OCI-LY7 (cell line): ENCODE measurements at regions not wholly inside any gene's neighbourhood (a gene's known extent, or its start where the extent isn't known, plus 50 kb on each side); places are given as distances from the start of the nearest gene placed in this dataset.

Experiments
- BruUV-seq: library from RNA; stranded (reverse); fragments of 400-500 nt; replicated peaks from 2 replicates; lab custom pipeline; 2021; lab: Mats Ljungman, UMichigan
- CTCF ChIA-PET: fragments of 300-600 bp; sonication (Branson Sonifier 250); formaldehyde crosslinking; loops from one replicate; lab custom pipeline; 2022; ENCODE audit warnings: antibody characterized with exemption; ENCODE audit not compliant: unreplicated experiment; lab: Charles Lee
- POLR2A ChIA-PET: fragments of 300-600 bp; sonication (Branson Sonifier 250); formaldehyde crosslinking; loops from one replicate; lab custom pipeline; 2022; ENCODE audit warnings: antibody characterized with exemption; lab: Charles Lee
- DNase-seq: peaks from one replicate; pipeline ENCODE4 v3.0.0-alpha.2; 2015; ENCODE audit warnings: low spot score
- H2AFZ ChIP-seq: fragments of 200-600 bp; sonication (generic), shearing (Covaris generic); 2 replicates; pipeline ENCODE4 v1.6.1; 2014; ENCODE audit warnings: mild to moderate bottlenecking, antibody characterized with exemption, low read length, moderate library complexity
- H3K27ac ChIP-seq: fragments of 200-600 bp; sonication (generic); 2 replicates; pipeline ENCODE4 v1.5.1; 2014; ENCODE audit warnings: mixed run types, low read depth, mild to moderate bottlenecking, moderate library complexity, low read length, inconsistent platforms; ENCODE audit not compliant: poor library complexity, severe bottlenecking
- H3K36me3 ChIP-seq: fragments of 200-600 bp; sonication (generic); 2 replicates; pipeline ENCODE4 v1.6.1; 2014; ENCODE audit warnings: mild to moderate bottlenecking, antibody characterized with exemption, low read length, moderate library complexity, mixed read lengths; ENCODE audit not compliant: insufficient read depth
- H3K4me1 ChIP-seq: fragments of 200-600 bp; sonication (generic); 2 replicates; pipeline ENCODE4 v1.5.1; 2014; ENCODE audit warnings: mild to moderate bottlenecking, low read length; ENCODE audit not compliant: insufficient read depth, poor library complexity, severe bottlenecking
- H3K4me2 ChIP-seq: fragments of 200-600 bp; sonication (generic); 2 replicates; pipeline ENCODE4 v1.6.1; 2014; ENCODE audit warnings: mild to moderate bottlenecking, low read length
- H3K4me3 ChIP-seq: fragments of 200-600 bp; sonication (generic); 2 replicates; pipeline ENCODE4 v1.5.1; 2014; ENCODE audit warnings: mild to moderate bottlenecking, low read depth, low read length; ENCODE audit not compliant: poor library complexity, severe bottlenecking
- H3K79me2 ChIP-seq: fragments of 200-600 bp; sonication (generic); 2 replicates; pipeline ENCODE4 v1.6.1; 2016; ENCODE audit warnings: low read depth, mild to moderate bottlenecking, low read length, moderate library complexity, mixed read lengths; ENCODE audit not compliant: insufficient read depth
- H3K9me2 ChIP-seq: fragments of 200-600 bp; sonication (generic); 2 replicates; pipeline ENCODE4 v1.6.1; 2016; ENCODE audit warnings: mild to moderate bottlenecking, low read length, mixed read lengths; ENCODE audit not compliant: insufficient read depth
- H3K9me3 ChIP-seq: fragments of 200-600 bp; sonication (generic); 2 replicates; pipeline ENCODE4 v1.6.1; 2014; ENCODE audit warnings: mild to moderate bottlenecking, mixed run types, low read length, mixed read lengths
- H4K20me1 ChIP-seq: fragments of 200-600 bp; sonication (generic); 2 replicates; pipeline ENCODE4 v1.6.1; 2014; ENCODE audit warnings: mild to moderate bottlenecking, antibody characterized with exemption, low read length, moderate library complexity, mixed read lengths; ENCODE audit not compliant: insufficient read depth
- CTCF ChIP-seq: fragments of 200-600 bp; sonication (generic); conservative IDR thresholded peaks from 2 replicates; pipeline ENCODE4 v1.5.1; 2014; ENCODE audit warnings: mild to moderate bottlenecking, antibody characterized with exemption, low read length, moderate library complexity, mixed read lengths
- EZH2phosphoT487 ChIP-seq: fragments of 200-600 bp; sonication (generic); IDR thresholded peaks from 2 replicates; pipeline ENCODE4 v1.6.1; 2018; ENCODE audit warnings: low read depth, borderline replicate concordance, mild to moderate bottlenecking, mixed run types, antibody characterized with exemption, low read length, moderate library complexity, mixed read lengths
- intact Hi-C: fragments of 100-400 bp; cut with micrococcal nuclease; formaldehyde crosslinking; loops from one replicate; pipeline ENCODE4 v1.10.0; 2022; ENCODE audit not compliant: unreplicated experiment

- intact Hi-C loops, result no loop called here
- ChIA-PET POLR2A (no interaction called here), CTCF (no interaction called here)
- DNase-seq, result no peak
- Histone ChIP-seq H4K20me1 (no peaks in the 10 kb centered on the region), H3K36me3 (no peaks in the 10 kb centered on the region), H3K4me1 (no peaks in the 10 kb centered on the region), H3K4me3 (no peak overlapping the region), H2AFZ (no peak overlapping the region), H3K9me2 (no peaks in the 10 kb centered on the region), H3K79me2 (no peaks in the 10 kb centered on the region), H3K9me3 (no peaks in the 10 kb centered on the region), H3K27ac (no peak overlapping the region), H3K4me2 (no peak overlapping the region)
- BruUV-seq, result no TSS peak
- TF ChIP-seq EZH2phosphoT487 (no peak), CTCF (no peak)
These were observed 106.6 kb upstream of the MAP1B start for GRCh38 chr5:72000707-72001106.

- H3K36me3 ChIP-seq, result no peaks in the 10 kb centered on the region
- H3K27ac ChIP-seq, result no peak overlapping the region
- H3K4me2 ChIP-seq, result no peak overlapping the region
- TF ChIP-seq EZH2phosphoT487 (no peak), CTCF (no peak)
- ChIA-PET CTCF (no interaction called here), POLR2A (no interaction called here)
- H3K9me3 ChIP-seq, result no peaks in the 10 kb centered on the region
- no peak for DNase-seq
- BruUV-seq, result no TSS peak
- no peaks in the 10 kb centered on the region for H3K79me2 ChIP-seq
- no peaks in the 10 kb centered on the region for H4K20me1 ChIP-seq
- no peaks in the 10 kb centered on the region for H3K4me1 ChIP-seq
- intact Hi-C loops, result no loop called here
- no peaks in the 10 kb centered on the region for H3K9me2 ChIP-seq
- H2AFZ ChIP-seq, result no peak overlapping the region
- H3K4me3 ChIP-seq, result no peak overlapping the region
These were observed 101.6 kb upstream of the MAP1B start for GRCh38 chr5:72005671-72006070.

- no peak overlapping the region for H3K4me3 ChIP-seq
- TF ChIP-seq EZH2phosphoT487 (no peak), CTCF (no peak)
- H3K9me3 ChIP-seq, result no peaks in the 10 kb centered on the region
- no peaks in the 10 kb centered on the region for H4K20me1 ChIP-seq
- H3K9me2 ChIP-seq, result no peaks in the 10 kb centered on the region
- H3K4me2 ChIP-seq, result no peak overlapping the region
- no peaks in the 10 kb centered on the region for H3K79me2 ChIP-seq
- ChIA-PET POLR2A (no interaction called here), CTCF (no interaction called here)
- no peaks in the 10 kb centered on the region for H3K36me3 ChIP-seq
- no TSS peak for BruUV-seq
- no peak overlapping the region for H2AFZ ChIP-seq
- no peak overlapping the region for H3K27ac ChIP-seq
- no peak for DNase-seq
- intact Hi-C loops, result no loop called here
- no peaks in the 10 kb centered on the region for H3K4me1 ChIP-seq
These were observed 100.9 kb upstream of the MAP1B start for GRCh38 chr5:72006361-72006760.
